Endothelial cell of umbilical vein (primary cell): ENCODE measurements at regions not wholly inside any gene's neighbourhood (a gene's known extent, or its start where the extent isn't known, plus 50 kb on each side); places are given as distances from the start of the nearest gene placed in this dataset.

ENCODE experiments used
- BruUV-seq: library from RNA; stranded (reverse); fragments of 400-500 nt; replicated peaks from 2 replicates; lab custom pipeline; 2021; lab: Mats Ljungman, UMichigan
- CTCF ChIA-PET: fragments of 300-600, 350-600 bp; sonication (Branson Sonifier 250); formaldehyde crosslinking; loops from one replicate; lab custom pipeline; 2021; ENCODE audit warnings: antibody characterized with exemption, inconsistent platforms; lab: Charles Lee
- POLR2A ChIA-PET: fragments of 300-600, 350-600 bp; sonication (Branson Sonifier 250); formaldehyde crosslinking; loops from one replicate; lab custom pipeline; 2021; ENCODE audit warnings: antibody characterized with exemption, inconsistent platforms; lab: Charles Lee
- DNase-seq: peaks from one replicate; pipeline ENCODE4 v3.0.0-alpha.2; 2011; ENCODE audit warnings: low read depth, low spot score
- FAIRE-seq: peaks from 2 replicates; lab custom pipeline; 2011; peaks lifted over from hg19 to GRCh38; lab: Jason Lieb, UNC
- H2AFZ ChIP-seq: 2 replicates; pipeline ENCODE4 v1.6.0; 2012; ENCODE audit warnings: low read depth, low read length, control low read depth, inconsistent platforms
- H3K27ac ChIP-seq: 2 replicates; pipeline ENCODE4 v1.5.1; 2011; ENCODE audit warnings: low read depth, mild to moderate bottlenecking, control low read depth, low read length, moderate library complexity; ENCODE audit not compliant: insufficient read depth
- H3K27me3 ChIP-seq, 2 experiments: 2 replicates each; pipeline versions ENCODE4 v1.6.0 to v1.6.1; 2011; ENCODE audit warnings: low read length in 2 of 2, mixed read lengths in 1 of 2; ENCODE audit not compliant: control insufficient read depth in 2 of 2, insufficient read depth in 2 of 2
- H3K36me3 ChIP-seq, 2 experiments: 2 replicates in 1 of 2; 3 replicates in 1 of 2; pipeline ENCODE4 v1.5.1; 2011; ENCODE audit warnings: low read length in 2 of 2, mild to moderate bottlenecking in 1 of 2, moderate library complexity in 1 of 2; ENCODE audit not compliant: control insufficient read depth in 2 of 2, insufficient read depth in 2 of 2; ENCODE audit errors: extremely low read depth in 1 of 2
- H3K4me1 ChIP-seq: 3 replicates; pipeline ENCODE4 v1.5.1; 2011; ENCODE audit warnings: mild to moderate bottlenecking, low read length; ENCODE audit not compliant: control insufficient read depth, insufficient read depth; ENCODE audit errors: extremely low read depth
- H3K4me2 ChIP-seq: 2 replicates; pipeline ENCODE4 v1.6.1; 2011; ENCODE audit warnings: low read length, control low read depth, mixed read lengths; ENCODE audit not compliant: insufficient read depth
- H3K4me3 ChIP-seq, 3 experiments: fragments of 200-600 bp in 1 of 3; sonication (generic), shearing (Covaris generic) in 1 of 3; replicated peaks in 1 of 3; 2 replicates each; pipeline ENCODE4 v1.5.1; 2011 to 2016; ENCODE audit warnings: control low read depth in 3 of 3, low read length in 3 of 3, mild to moderate bottlenecking in 2 of 3, inconsistent platforms in 1 of 3, low read depth in 1 of 3, moderate library complexity in 1 of 3; ENCODE audit not compliant: insufficient read depth in 1 of 3
- H3K79me2 ChIP-seq: 2 replicates; pipeline ENCODE4 v1.6.0; 2012; ENCODE audit warnings: low read length, inconsistent platforms; ENCODE audit not compliant: control insufficient read depth, insufficient read depth
- H3K9ac ChIP-seq: replicated peaks from 2 replicates; pipeline ENCODE3; 2011; ENCODE audit warnings: low read length, control low read depth; ENCODE audit not compliant: insufficient read depth; ENCODE audit errors: extremely low read depth
- H3K9me1 ChIP-seq: replicated peaks from 3 replicates; pipeline ENCODE4 v1.6.0; 2011; ENCODE audit warnings: mild to moderate bottlenecking, low read length; ENCODE audit not compliant: control insufficient read depth, insufficient read depth; ENCODE audit errors: extremely low read depth
- H3K9me3 ChIP-seq: replicated peaks from 2 replicates; pipeline ENCODE4 v1.5.1; 2012; ENCODE audit warnings: low read length, inconsistent platforms; ENCODE audit not compliant: control insufficient read depth, insufficient read depth
- H4K20me1 ChIP-seq: replicated peaks from 2 replicates; pipeline ENCODE3; 2011; ENCODE audit warnings: mild to moderate bottlenecking, low read length; ENCODE audit not compliant: control insufficient read depth, insufficient read depth; ENCODE audit errors: extremely low read depth
- CTCF ChIP-seq, 2 donors: IDR thresholded peaks; 1 replicate in 1 of 2; 2 replicates in 1 of 2; pipeline ENCODE4 v1.5.1; 2011; ENCODE audit warnings: low read length in 2 of 2, mild to moderate bottlenecking in 2 of 2, moderate library complexity in 2 of 2, control low read depth in 1 of 2, inconsistent platforms in 1 of 2, low read depth in 1 of 2; ENCODE audit not compliant: insufficient read depth in 1 of 2; ENCODE audit errors: extremely low read depth in 1 of 2
- EZH2 ChIP-seq: IDR thresholded peaks from 2 replicates; pipeline ENCODE4 v1.6.1; 2012; ENCODE audit warnings: borderline replicate concordance, low read depth, mild to moderate bottlenecking, moderate library complexity, low read length, inconsistent platforms; ENCODE audit not compliant: severe bottlenecking
- FOS ChIP-seq: IDR thresholded peaks from 2 replicates; pipeline ENCODE4 v1.6.1; 2011; ENCODE audit warnings: mild to moderate bottlenecking, low read length, moderate library complexity, borderline replicate concordance; ENCODE audit not compliant: insufficient read depth
- GATA2 ChIP-seq: IDR thresholded peaks from 2 replicates; pipeline ENCODE4 v1.7.0; 2011; ENCODE audit warnings: low read depth, mild to moderate bottlenecking, moderate library complexity, mixed read lengths, low read length; ENCODE audit not compliant: insufficient read length, insufficient read depth
- JUN ChIP-seq: IDR thresholded peaks from 2 replicates; pipeline ENCODE4 v1.6.1; 2011; ENCODE audit warnings: borderline replicate concordance, low read depth; ENCODE audit not compliant: insufficient read length, insufficient read depth
- MAX ChIP-seq: IDR thresholded peaks from 2 replicates; pipeline ENCODE4 v1.6.1; 2011; ENCODE audit not compliant: insufficient read depth, insufficient read length
- MYC ChIP-seq: IDR thresholded peaks from one replicate; pipeline ENCODE4 v1.6.1; 2011; ENCODE audit warnings: mild to moderate bottlenecking, low read depth, low read length
- POLR2A ChIP-seq: IDR thresholded peaks from 2 replicates; pipeline ENCODE4 v1.6.1; 2012; ENCODE audit warnings: low read depth, mild to moderate bottlenecking, control low read depth, low read length
- POLR2AphosphoS5 ChIP-seq: IDR thresholded peaks from 2 replicates; pipeline ENCODE4 v1.6.1; 2012; ENCODE audit warnings: low read depth, mild to moderate bottlenecking, control low read depth, low read length, moderate library complexity; ENCODE audit not compliant: insufficient read depth
- dilution Hi-C: fragments of 300-500 bp; cut with MboI; formaldehyde crosslinking; loops from one replicate; pipeline ENCODE4 v1.15.0; 2019; ENCODE audit warnings: low sequenced_read_pairs; ENCODE audit not compliant: extremely low pct_ligation_motif_present
- intact Hi-C: fragments of 100-400 bp; cut with micrococcal nuclease; formaldehyde crosslinking; loops from one replicate; pipeline ENCODE4 v1.10.0; 2022

GRCh38 chr9:16271967-16272366 is 598.5 kb downstream of the BNC2 start:
- POLR2A ChIA-PET: no interaction called here
- H3K4me3 ChIP-seq: no peak overlapping the region
- no peak for FAIRE-seq
- H4K20me1 ChIP-seq: no peaks in the 10 kb centered on the region
- H3K9me1 ChIP-seq: no peaks in the 10 kb centered on the region
- CTCF ChIA-PET: no interaction called here
- no peaks in the 10 kb centered on the region for H3K4me1 ChIP-seq
- TF ChIP-seq CTCF (IDR thresholded peaks at IDR 0.05; ENCODE audit: extremely low read depth in 1 of 2, insufficient read depth in 1 of 2, low read depth in 1 of 2, low read length in 2 of 2) (no peak), MAX (no peak), FOS (no peak), GATA2 (no peak), POLR2A (no peak), JUN (no peak), MYC (no peak), EZH2 (no peak), POLR2AphosphoS5 (no peak)
- H3K9me3 ChIP-seq: no peaks in the 10 kb centered on the region
- no peak overlapping the region for H3K4me2 ChIP-seq
- dilution Hi-C loops: no loop called here
- no peak overlapping the region for H2AFZ ChIP-seq
- no peaks in the 10 kb centered on the region for H3K27me3 ChIP-seq
- no peaks in the 10 kb centered on the region for H3K36me3 ChIP-seq
- H3K27ac ChIP-seq: no peak overlapping the region
- intact Hi-C loops: no loop called here
- BruUV-seq: no TSS peak
- H3K79me2 ChIP-seq: no peaks in the 10 kb centered on the region
- DNase-seq: no peak
- no peak overlapping the region for H3K9ac ChIP-seq
